Ishikawa (cell line): ENCODE measurements at regions not wholly inside any gene's neighbourhood (a gene's known extent, or its start where the extent isn't known, plus 50 kb on each side); places are given as distances from the start of the nearest gene placed in this dataset.

Source experiments
- EGR1 ChIP-seq: IDR thresholded peaks from 2 replicates; pipeline ENCODE4 v1.6.1; 2012
- EP300 ChIP-seq: IDR thresholded peaks from 2 replicates; pipeline ENCODE4 v1.6.1; 2012; ENCODE audit warnings: borderline replicate concordance
- FOXM1 ChIP-seq: IDR thresholded peaks from 2 replicates; pipeline ENCODE4 v1.6.1; 2012; ENCODE audit warnings: low read depth, borderline replicate concordance
- RAD21 ChIP-seq: IDR thresholded peaks from 2 replicates; pipeline ENCODE4 v1.6.1; 2012; ENCODE audit warnings: low read depth
- REST ChIP-seq: IDR thresholded peaks from 2 replicates; pipeline ENCODE4 v1.6.1; 2012; ENCODE audit warnings: low read depth, mild to moderate bottlenecking
- TAF1 ChIP-seq: IDR thresholded peaks from 2 replicates; pipeline ENCODE4 v1.6.1; 2012; ENCODE audit warnings: low read depth, mild to moderate bottlenecking
- TCF12 ChIP-seq: IDR thresholded peaks from 2 replicates; pipeline ENCODE4 v1.6.1; 2012; ENCODE audit warnings: low read depth
- TEAD4 ChIP-seq: IDR thresholded peaks from 2 replicates; pipeline ENCODE4 v1.6.1; 2012
- USF1 ChIP-seq: IDR thresholded peaks from 2 replicates; pipeline ENCODE4 v1.6.1; 2012

- TF ChIP-seq TEAD4, result no peak
- TF ChIP-seq TAF1, result no peak
- TF ChIP-seq EP300, result no peak
- no peak for TF ChIP-seq EGR1
- no peak for TF ChIP-seq FOXM1
- TF ChIP-seq TCF12, result no peak
- TF ChIP-seq RAD21, result no peak
- TF ChIP-seq REST, result no peak
- TF ChIP-seq USF1, result no peak
Measured at GRCh38 chr18:27382567-27383216, 197.6 kb upstream of the CHST9 start.
